ENCODE measurements at regions not wholly inside any gene's neighbourhood (a gene's known extent, or its start where the extent isn't known, plus 50 kb on each side); places are given as distances from the start of the nearest gene placed in this dataset.

DNA sequence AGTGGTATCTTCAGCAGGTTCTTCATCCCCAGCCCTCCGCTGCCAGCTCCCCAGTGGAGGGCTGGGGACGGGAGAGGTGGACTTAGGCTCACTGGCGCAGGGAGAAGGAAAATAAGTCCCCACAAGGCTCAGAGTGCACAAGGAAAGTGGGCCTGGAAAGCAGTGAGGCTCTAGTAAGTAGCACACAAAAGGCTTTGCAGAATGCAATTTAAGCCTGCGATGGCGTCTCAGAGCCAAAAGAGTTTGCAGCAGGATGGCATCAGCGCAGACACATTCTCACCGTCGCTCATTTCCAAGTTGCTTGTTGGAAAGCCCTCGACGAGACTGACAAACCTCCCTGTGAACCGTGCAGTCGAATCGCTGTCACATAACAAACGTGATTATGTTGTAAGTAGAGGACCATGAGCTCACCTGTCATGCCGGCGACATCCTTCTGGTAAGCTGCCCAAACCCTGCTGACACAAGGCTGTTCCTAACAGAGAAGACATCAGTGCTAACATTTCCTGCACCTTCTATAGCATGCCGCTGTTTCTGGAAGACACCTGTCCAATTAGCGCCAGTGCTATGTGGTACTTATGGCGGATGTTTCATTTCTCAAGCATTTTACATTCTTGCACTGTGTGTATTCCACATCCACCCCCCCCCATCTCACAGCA, 98.3 kb upstream of the NPVF start:
- no peak for DNase-seq
- intact Hi-C loops (cut with micrococcal nuclease) = no loop called here
- Histone ChIP-seq H3K27ac (replicated peaks) (no peak overlapping the region), H3K4me3 (no peak overlapping the region), H3K4me1 (no peaks in the 10 kb centered on the region), H3K9me3 (replicated peaks) (no peaks in the 10 kb centered on the region), H3K36me3 (no peaks in the 10 kb centered on the region), H3K27me3 (ENCODE audit: low read depth) (peaks cover 25% of the 10 kb centered on the region)
- TF ChIP-seq, protein P1, sequence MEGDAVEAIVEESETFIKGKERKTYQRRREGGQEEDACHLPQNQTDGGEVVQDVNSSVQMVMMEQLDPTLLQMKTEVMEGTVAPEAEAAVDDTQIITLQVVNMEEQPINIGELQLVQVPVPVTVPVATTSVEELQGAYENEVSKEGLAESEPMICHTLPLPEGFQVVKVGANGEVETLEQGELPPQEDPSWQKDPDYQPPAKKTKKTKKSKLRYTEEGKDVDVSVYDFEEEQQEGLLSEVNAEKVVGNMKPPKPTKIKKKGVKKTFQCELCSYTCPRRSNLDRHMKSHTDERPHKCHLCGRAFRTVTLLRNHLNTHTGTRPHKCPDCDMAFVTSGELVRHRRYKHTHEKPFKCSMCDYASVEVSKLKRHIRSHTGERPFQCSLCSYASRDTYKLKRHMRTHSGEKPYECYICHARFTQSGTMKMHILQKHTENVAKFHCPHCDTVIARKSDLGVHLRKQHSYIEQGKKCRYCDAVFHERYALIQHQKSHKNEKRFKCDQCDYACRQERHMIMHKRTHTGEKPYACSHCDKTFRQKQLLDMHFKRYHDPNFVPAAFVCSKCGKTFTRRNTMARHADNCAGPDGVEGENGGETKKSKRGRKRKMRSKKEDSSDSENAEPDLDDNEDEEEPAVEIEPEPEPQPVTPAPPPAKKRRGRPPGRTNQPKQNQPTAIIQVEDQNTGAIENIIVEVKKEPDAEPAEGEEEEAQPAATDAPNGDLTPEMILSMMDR (IDR thresholded peaks at IDR 0.05; ENCODE audit: borderline replicate concordance) = no peak

DNA sequence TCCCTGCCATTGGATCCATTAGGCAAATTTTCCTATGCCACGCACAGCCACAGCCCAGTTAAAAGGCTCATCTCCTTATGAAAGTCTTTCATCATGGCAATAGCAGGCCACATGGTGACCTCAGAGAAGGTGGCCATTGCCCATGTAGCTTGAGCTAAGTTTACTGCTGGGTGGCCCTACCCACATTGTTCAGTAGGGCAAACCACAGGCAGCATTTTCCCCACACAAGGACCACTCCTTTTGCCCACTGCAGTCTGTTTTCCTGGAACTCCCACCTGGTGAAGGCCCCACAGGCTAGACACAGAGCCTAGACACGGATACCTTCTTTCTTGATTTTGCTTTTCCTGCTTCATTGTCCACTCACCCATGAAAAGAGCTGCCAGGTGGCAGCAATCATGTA, 101.5 kb upstream of the NPVF start:
- intact Hi-C loops (cut with micrococcal nuclease) = no loop called here
- TF ChIP-seq, protein P1 (IDR thresholded peaks at IDR 0.05; ENCODE audit: borderline replicate concordance) = no peak

DNA sequence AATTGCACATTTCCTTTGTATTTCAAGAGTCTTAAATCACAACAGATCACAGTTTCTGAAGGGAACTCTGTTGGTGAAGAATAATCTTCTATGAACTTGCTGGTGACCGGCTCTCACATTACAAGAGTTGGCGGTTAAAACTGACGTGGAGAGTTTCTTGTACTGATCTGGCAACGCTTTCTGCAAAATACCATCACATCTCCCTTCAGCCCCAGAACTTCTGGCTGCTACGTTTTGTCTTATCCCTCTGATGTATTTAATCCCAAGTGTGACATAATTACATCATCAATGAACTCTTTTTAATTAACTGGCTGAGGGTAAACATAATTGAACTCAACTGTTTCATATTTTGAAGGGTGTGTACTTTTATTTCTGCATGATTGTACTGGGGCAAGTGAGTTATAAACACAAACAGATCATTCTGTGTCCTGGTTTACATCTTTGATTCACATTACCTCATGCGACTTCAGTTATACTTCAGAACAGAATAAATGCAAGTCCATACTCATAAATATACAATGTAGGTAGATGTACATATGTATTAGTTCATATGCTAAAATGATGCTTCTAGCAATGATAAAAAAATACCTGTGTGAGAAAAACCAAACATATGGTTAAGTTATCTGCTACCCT, 105.1 kb upstream of the NPVF start:
- Histone ChIP-seq H3K27me3 (ENCODE audit: low read depth) (no peaks in the 10 kb centered on the region), H3K27ac (replicated peaks) (no peak overlapping the region), H3K36me3 (no peaks in the 10 kb centered on the region), H3K4me1 (no peaks in the 10 kb centered on the region), H3K4me3 (no peak overlapping the region), H3K9me3 (replicated peaks) (no peaks in the 10 kb centered on the region)
- TF ChIP-seq, protein P1 (IDR thresholded peaks at IDR 0.05; ENCODE audit: borderline replicate concordance) = no peak
- intact Hi-C loops (cut with micrococcal nuclease) = no loop called here
- no peak for DNase-seq

More for the DNA sequence above, 101.5 kb upstream of the NPVF start:
- Histone ChIP-seq H3K9me3 (replicated peaks) (no peaks in the 10 kb centered on the region), H3K4me1 (no peaks in the 10 kb centered on the region), H3K36me3 (no peaks in the 10 kb centered on the region), H3K27me3 (ENCODE audit: low read depth) (no peaks in the 10 kb centered on the region), H3K27ac (replicated peaks) (no peak overlapping the region), H3K4me3 (no peak overlapping the region)
- DNase-seq = no peak

DNA sequence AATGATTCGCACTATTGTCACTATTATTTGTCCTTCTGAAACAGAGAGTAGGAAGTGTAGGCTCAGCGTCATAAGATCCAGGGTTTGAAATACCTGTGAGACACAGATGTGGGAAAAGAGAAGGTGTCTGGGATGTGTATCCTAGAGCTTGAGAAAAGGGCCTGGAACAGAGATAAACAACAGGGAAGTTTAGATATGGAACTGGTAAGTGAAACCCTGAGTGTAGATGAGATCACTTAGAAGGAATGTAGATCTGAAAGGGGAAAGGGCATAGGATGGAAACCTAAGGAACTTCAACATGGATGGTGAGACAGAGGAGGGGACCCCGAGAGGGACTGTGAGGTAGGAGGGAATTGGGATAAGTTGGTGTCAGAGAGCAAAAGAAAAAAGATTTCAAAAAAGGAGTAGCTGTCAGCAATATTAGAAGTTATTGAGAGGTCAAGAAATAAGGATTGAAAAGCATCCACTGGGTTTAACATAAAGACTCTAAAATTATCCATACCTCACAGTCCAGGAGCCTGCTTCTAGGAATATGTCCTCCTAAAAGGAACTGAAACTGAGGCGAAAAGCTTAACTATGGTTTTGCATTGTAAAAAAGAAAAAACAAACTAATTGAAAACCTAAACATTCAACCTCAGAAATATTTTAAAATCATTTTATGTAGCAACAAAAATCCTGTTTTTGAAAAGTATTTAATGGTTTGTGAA, 119.2 kb upstream of the NPVF start:
- TF ChIP-seq, protein P1 (IDR thresholded peaks at IDR 0.05; ENCODE audit: borderline replicate concordance) = no peak
- peaks cover 23% of the 10 kb centered on the region for H3K27me3 ChIP-seq (ENCODE audit: low read depth)
- DNase-seq = no peak
- no peaks in the 10 kb centered on the region for H3K36me3 ChIP-seq
- H3K4me3 ChIP-seq = no peak overlapping the region
- no peak overlapping the region for H3K27ac ChIP-seq (replicated peaks)
- no peaks in the 10 kb centered on the region for H3K9me3 ChIP-seq (replicated peaks)
- intact Hi-C loops (cut with micrococcal nuclease) = no loop called here
- no peaks in the 10 kb centered on the region for H3K4me1 ChIP-seq

DNA sequence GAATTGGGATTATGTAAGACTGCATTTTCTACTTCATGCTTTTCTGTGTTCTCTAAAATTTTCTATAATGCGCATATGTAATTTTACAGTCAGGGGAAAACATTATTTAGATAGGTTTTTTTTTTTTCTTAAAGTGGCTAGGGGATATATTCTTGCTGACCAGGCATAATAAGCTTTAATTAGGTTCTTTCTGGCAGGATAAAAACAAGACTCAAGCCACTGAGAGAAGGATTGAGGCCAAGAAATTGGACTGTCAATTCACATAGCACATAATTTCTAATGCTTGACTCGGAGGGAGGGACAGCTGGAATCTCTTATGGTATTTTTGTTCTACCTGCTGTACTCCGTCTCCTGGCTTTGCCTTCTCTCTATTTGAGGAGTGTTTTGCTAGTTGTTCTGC, 119.8 kb upstream of the NPVF start:
- TF ChIP-seq, protein P1 (IDR thresholded peaks at IDR 0.05; ENCODE audit: borderline replicate concordance) = no peak
- Histone ChIP-seq H3K36me3 (no peaks in the 10 kb centered on the region), H3K4me3 (no peak overlapping the region), H3K9me3 (replicated peaks) (no peaks in the 10 kb centered on the region), H3K4me1 (no peaks in the 10 kb centered on the region), H3K27me3 (ENCODE audit: low read depth) (peaks cover 23% of the 10 kb centered on the region), H3K27ac (replicated peaks) (no peak overlapping the region)
- intact Hi-C loops (cut with micrococcal nuclease) = no loop called here
- no peak for DNase-seq

All from left ventricle myocardium inferior (tissue), 1 donor.